ENCODE measurements at regions not wholly inside any gene's neighbourhood (a gene's known extent, or its start where the extent isn't known, plus 50 kb on each side); places are given as distances from the start of the nearest gene placed in this dataset.

DNA sequence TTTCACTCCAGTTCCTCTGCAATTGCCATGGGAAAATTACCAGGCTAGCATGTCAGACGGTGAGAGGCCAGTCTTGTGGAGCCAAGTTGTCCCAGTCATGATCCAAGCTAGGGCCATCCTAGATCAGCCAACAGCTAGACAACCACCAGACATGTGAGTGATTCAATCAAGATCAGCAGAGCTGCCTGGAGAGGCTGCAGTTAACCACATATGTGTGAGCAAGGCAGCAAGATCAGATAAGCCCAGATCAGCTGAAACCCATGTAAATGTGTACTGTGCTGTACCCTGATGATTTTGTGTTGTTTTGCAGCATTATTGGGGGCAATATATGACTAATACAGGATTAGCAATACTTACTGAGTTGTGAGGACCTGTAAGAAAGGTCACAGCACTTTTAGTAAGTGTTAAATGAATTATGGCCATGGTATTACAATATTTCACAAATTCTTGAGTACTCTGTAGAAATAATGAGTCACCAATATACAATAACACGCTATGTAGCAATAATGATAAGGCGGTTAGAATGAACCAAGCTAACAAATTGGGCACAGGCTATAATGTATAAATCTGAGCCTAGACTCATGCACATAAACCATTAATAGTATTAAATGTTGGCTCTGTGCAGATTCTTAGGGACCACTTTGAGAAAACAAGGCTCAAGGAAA lies 91.4 kb downstream of the SUDS3 start:
- Mint-ChIP-seq H3K27me3 (peaks cover 2% of the 10 kb centered on the region), H3K27ac (no peak overlapping the region), H3K9me3 (ENCODE audit: low read depth) (no peaks in the 10 kb centered on the region), H3K36me3 (ENCODE audit: low read depth) (no peaks in the 10 kb centered on the region), H3K4me3 (no peak overlapping the region), H3K4me1 (no peaks in the 10 kb centered on the region)
- CTCF ChIA-PET: no interaction called here
- no peak for ATAC-seq
- DNase-seq: no peak
- intact Hi-C loops (cut with DNase I, micrococcal nuclease): no loop called here
- POLR2A ChIA-PET: no interaction called here

DNA sequence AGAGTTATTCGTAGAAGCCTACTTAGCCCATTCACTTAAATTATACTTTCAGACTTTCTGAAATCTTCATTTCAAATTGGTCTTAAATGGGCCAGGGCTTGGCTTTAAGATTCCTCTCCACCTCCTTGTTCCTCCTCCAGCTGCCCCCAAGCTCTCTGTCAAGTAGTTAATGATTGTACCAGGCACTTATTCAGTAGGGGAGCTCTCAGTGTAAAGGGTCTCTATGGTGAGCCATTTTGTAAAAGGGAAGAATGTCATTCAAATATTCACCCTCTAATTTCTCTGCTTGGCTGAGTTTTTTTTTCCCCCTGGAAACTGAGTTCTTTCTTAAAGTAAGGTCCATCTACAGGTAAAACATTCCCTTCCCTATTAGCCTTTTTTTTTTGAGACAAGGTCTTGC lies 96.6 kb downstream of the SUDS3 start:
- H3K27ac Mint-ChIP-seq: no peak overlapping the region
- CTCF ChIA-PET: no interaction called here
- H3K36me3 Mint-ChIP-seq (ENCODE audit: low read depth): no peaks in the 10 kb centered on the region
- ATAC-seq (no peak), DNase-seq (no peak)
- no peaks in the 10 kb centered on the region for H3K4me1 Mint-ChIP-seq
- no peak overlapping the region for H3K4me3 Mint-ChIP-seq
- H3K9me3 Mint-ChIP-seq (ENCODE audit: low read depth): no peaks in the 10 kb centered on the region
- POLR2A ChIA-PET: no interaction called here
- intact Hi-C loops (cut with DNase I, micrococcal nuclease): no loop called here
- H3K27me3 Mint-ChIP-seq: no peaks in the 10 kb centered on the region

DNA sequence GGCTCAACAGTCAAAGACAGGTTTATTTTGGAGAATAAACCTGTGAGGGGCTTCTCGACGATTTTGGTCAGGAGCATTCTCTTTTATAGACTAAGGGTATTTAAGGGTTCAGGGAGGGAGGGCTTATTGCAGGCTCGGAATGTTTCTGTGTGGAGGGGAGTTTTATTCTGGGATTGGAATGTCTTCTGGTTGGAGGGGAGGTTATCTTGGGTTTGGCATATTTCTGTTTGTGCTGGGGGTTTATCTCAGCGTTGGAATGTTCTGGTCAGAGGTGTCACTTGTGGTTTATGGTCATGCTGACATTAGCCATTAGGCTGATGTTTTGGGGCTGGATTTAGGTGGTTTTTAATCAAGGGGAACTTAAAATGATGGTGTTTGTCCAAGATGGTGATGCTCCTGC lies 103.9 kb downstream of the SUDS3 start:
- no peak for DNase-seq
- POLR2A ChIA-PET: no interaction called here
- H3K4me3 Mint-ChIP-seq: no peak overlapping the region
- no peak for ATAC-seq
- H3K27me3 Mint-ChIP-seq: no peaks in the 10 kb centered on the region
- no peaks in the 10 kb centered on the region for H3K36me3 Mint-ChIP-seq (ENCODE audit: low read depth)
- no peaks in the 10 kb centered on the region for H3K4me1 Mint-ChIP-seq
- CTCF ChIA-PET: no interaction called here
- intact Hi-C loops (cut with DNase I, micrococcal nuclease): no loop called here
- no peak overlapping the region for H3K27ac Mint-ChIP-seq
- no peaks in the 10 kb centered on the region for H3K9me3 Mint-ChIP-seq (ENCODE audit: low read depth)

DNA sequence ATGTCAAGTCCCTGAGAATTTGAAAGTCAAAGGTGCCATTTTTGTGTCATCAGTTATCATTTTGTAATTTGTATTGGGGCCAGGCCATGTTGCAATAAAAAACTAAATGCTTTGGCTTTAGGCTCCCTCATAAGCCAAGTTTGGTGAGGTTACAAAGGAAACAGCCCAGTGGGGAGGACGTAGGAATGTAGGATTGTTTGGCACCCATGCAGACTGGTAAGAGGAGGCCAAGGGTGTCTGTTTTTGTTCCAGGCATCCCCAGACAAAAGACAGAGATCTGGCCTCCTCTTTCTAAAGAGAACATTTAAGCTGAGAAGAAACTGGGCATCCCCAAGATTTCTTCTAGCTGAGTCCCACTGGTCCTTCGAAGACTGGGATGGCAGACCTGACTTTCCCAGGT lies 111.7 kb downstream of the SUDS3 start:
- Mint-ChIP-seq H3K27ac (no peak overlapping the region), H3K27me3 (peaks cover 12% of the 10 kb centered on the region), H3K4me1 (no peaks in the 10 kb centered on the region), H3K4me3 (no peak overlapping the region), H3K9me3 (ENCODE audit: low read depth) (no peaks in the 10 kb centered on the region), H3K36me3 (ENCODE audit: low read depth) (no peaks in the 10 kb centered on the region)
- DNase-seq: no peak
- ChIA-PET POLR2A (no interaction called here), CTCF (interaction anchor here (0.6 to 0.7 kb wide), 3 partner anchors 38 to 644 kb away, joined by 3 to 4 read pairs (median 3); no protein-coding TSS in a partner anchor)
- no peak for ATAC-seq
- intact Hi-C loops (cut with DNase I, micrococcal nuclease): no loop called here

DNA sequence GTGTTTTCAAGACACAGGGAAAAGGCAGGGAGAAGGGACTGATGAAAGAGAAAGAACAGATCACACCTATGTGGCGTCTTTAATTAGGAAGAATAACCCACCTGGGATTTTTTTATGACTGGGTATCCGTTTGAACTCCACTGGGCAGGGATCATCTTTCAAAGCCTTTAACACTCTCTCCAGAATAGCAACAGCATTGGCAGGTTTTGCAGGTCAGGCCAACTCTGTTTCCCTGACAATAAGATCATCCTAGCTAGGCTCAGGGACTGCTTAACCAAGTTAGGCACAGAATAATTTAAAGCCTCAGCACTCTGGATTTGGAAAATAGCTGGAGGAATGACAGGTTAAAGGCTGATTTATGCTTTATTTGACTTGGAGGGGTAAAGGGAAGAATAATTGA lies 117.6 kb downstream of the SUDS3 start:
- ATAC-seq (no peak), DNase-seq (no peak)
- H3K36me3 Mint-ChIP-seq (ENCODE audit: low read depth): no peaks in the 10 kb centered on the region
- H3K27me3 Mint-ChIP-seq: peaks cover 9% of the 10 kb centered on the region
- no peak overlapping the region for H3K4me3 Mint-ChIP-seq
- intact Hi-C loops (cut with DNase I, micrococcal nuclease): no loop called here
- POLR2A ChIA-PET: no interaction called here
- H3K9me3 Mint-ChIP-seq (ENCODE audit: low read depth): no peaks in the 10 kb centered on the region
- CTCF ChIA-PET: no interaction called here
- H3K27ac Mint-ChIP-seq: no peak overlapping the region
- H3K4me1 Mint-ChIP-seq: no peaks in the 10 kb centered on the region

DNA sequence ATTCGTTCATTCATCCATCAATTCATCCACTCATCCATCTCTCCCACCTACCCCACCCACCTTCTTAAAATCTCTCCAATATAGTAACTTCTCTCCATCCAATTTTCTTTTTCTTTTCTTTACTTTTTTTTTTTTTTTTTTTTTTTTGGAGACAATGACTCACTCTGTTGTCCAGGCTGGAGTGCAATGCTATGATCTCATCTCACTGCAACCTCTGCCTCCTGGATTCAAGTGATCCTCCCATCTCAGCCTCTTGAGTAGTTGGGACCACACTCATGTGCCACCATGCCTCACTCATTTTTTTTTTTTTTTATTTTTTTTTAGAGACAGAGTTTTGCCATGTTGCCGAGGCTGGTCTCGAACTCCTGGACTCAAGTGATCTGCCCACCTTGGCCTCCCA lies 118.4 kb downstream of the SUDS3 start:
- H3K36me3 Mint-ChIP-seq (ENCODE audit: low read depth): no peaks in the 10 kb centered on the region
- no peak overlapping the region for H3K4me3 Mint-ChIP-seq
- ATAC-seq: no peak
- H3K9me3 Mint-ChIP-seq (ENCODE audit: low read depth): no peaks in the 10 kb centered on the region
- ChIA-PET POLR2A (no interaction called here), CTCF (no interaction called here)
- no peak overlapping the region for H3K27ac Mint-ChIP-seq
- no peak for DNase-seq
- intact Hi-C loops (cut with DNase I, micrococcal nuclease): no loop called here
- peaks cover 5% of the 10 kb centered on the region for H3K27me3 Mint-ChIP-seq
- no peaks in the 10 kb centered on the region for H3K4me1 Mint-ChIP-seq

DNA sequence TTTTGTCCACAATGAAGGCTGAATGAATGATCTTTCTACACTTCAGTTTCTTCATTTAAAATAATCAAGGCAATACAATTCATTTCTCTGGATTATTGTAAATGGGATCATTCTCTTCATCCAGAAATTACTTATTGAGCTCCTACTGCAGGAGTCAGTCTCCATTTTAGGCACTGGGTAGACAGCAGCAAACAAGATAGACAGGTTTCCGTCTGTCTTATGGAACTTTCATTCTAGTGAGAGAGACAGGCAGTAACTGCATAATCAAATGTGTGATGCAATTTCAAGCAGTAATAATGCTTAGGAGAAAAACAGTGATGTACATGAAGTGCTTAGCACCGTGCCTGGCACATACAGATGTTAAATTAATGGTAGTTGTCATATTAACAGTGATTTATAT lies 118.9 kb downstream of the SUDS3 start:
- DNase-seq (no peak), ATAC-seq (no peak)
- Mint-ChIP-seq H3K9me3 (ENCODE audit: low read depth) (no peaks in the 10 kb centered on the region), H3K27me3 (peaks cover 5% of the 10 kb centered on the region), H3K4me3 (no peak overlapping the region), H3K4me1 (no peaks in the 10 kb centered on the region), H3K27ac (no peak overlapping the region), H3K36me3 (ENCODE audit: low read depth) (no peaks in the 10 kb centered on the region)
- ChIA-PET CTCF (no interaction called here), POLR2A (no interaction called here)
- intact Hi-C loops (cut with DNase I, micrococcal nuclease): no loop called here

DNA sequence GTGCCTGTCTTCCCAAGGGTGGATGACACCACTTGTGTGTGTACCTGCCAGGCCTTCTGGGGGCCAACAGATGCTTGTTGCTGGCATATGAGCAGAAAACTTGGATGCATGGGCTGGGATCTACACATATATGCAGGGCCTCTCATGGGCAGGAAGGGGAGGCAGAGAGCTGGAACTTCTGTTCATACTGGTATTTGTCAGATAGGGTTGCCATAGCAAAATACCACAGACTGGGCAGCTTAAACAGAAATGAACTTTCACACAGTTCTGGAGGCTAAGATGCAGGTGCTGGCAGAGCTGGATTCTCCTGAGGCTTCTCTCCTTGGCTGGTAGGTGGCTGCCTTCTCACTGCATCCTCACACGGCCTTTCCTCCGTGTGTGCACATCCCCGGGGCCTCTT lies 121.8 kb downstream of the SUDS3 start:
- no peaks in the 10 kb centered on the region for H3K9me3 Mint-ChIP-seq (ENCODE audit: low read depth)
- intact Hi-C loops (cut with DNase I, micrococcal nuclease): no loop called here
- H3K27ac Mint-ChIP-seq: no peak overlapping the region
- peaks cover 5% of the 10 kb centered on the region for H3K27me3 Mint-ChIP-seq
- DNase-seq: no peak
- H3K4me1 Mint-ChIP-seq: no peaks in the 10 kb centered on the region
- ChIA-PET CTCF (no interaction called here), POLR2A (no interaction called here)
- no peaks in the 10 kb centered on the region for H3K36me3 Mint-ChIP-seq (ENCODE audit: low read depth)
- no peak overlapping the region for H3K4me3 Mint-ChIP-seq
- ATAC-seq: no peak

DNA sequence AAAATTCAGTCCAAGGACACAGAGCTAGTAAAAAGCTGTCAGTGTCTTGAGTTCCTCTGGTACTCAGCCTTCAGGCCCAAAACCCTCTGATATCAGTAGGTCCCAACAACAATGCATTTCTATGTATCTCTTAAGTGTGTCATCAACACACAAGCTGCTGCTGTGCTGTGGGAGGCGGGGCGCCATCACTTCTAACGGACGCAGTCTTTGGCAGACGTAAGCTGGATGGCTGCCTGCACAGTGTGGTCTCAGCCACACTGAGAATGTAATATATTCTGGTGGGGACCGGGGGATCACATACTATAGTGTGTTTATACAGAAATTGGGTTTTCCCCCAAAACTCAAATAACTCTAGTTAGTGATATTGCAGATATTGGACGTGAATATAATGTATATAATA lies 123.9 kb downstream of the SUDS3 start:
- H3K27ac Mint-ChIP-seq: no peak overlapping the region
- intact Hi-C loops (cut with DNase I, micrococcal nuclease): no loop called here
- H3K27me3 Mint-ChIP-seq: peaks cover 4% of the 10 kb centered on the region
- no peak for DNase-seq
- ATAC-seq: no peak
- H3K4me3 Mint-ChIP-seq: no peak overlapping the region
- no peaks in the 10 kb centered on the region for H3K36me3 Mint-ChIP-seq (ENCODE audit: low read depth)
- ChIA-PET CTCF (no interaction called here), POLR2A (no interaction called here)
- peaks cover 2% of the 10 kb centered on the region for H3K9me3 Mint-ChIP-seq (ENCODE audit: low read depth)
- no peaks in the 10 kb centered on the region for H3K4me1 Mint-ChIP-seq

DNA sequence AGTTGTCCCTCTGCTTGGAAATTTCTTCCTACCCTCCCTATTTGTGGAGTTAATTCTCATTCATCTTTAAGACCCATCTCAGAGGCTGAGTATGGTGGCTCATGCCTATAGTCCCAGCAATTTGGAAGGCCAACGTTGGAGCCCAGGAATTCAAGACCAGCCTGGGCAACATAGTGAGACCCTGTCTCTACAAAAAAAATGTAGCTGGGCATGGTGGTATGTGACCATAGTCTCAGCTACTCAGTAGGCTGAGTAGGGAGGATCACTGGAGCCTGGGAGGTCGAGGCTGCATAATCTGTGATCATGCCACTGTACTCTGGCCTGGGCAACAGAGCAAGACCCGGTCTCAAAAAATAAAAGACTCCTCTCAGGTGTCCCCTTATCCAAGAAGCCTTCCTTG lies 125.1 kb downstream of the SUDS3 start:
- DNase-seq (no peak), ATAC-seq (no peak)
- Mint-ChIP-seq H3K4me3 (no peak overlapping the region), H3K4me1 (no peaks in the 10 kb centered on the region), H3K27me3 (peaks cover 4% of the 10 kb centered on the region), H3K27ac (no peak overlapping the region), H3K36me3 (ENCODE audit: low read depth) (no peaks in the 10 kb centered on the region), H3K9me3 (ENCODE audit: low read depth) (peaks cover 2% of the 10 kb centered on the region)
- intact Hi-C loops (cut with DNase I, micrococcal nuclease): no loop called here
- ChIA-PET CTCF (no interaction called here), POLR2A (no interaction called here)

DNA sequence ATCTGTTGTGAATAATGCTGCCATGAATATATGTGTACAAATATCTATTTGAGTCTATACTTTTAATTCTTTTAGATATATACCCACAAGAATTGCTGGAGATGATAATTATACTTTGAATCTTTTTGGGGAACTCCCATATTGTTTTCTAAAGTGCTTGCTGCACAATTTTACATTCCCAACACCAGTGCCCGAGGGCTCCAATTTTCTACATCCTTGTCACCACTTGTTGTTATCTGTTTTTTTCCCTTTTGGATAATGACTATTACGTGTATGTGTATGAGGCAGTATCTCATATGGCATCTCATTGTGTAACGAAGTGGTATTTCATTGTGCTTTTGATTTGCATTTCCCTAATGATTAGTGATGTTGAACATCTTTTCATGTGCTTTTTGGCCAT lies 127.1 kb downstream of the SUDS3 start:
- ATAC-seq (no peak), DNase-seq (no peak)
- Mint-ChIP-seq H3K4me1 (no peaks in the 10 kb centered on the region), H3K27ac (no peak overlapping the region), H3K36me3 (ENCODE audit: low read depth) (no peaks in the 10 kb centered on the region), H3K9me3 (ENCODE audit: low read depth) (peaks cover 2% of the 10 kb centered on the region), H3K4me3 (no peak overlapping the region), H3K27me3 (peaks cover 2% of the 10 kb centered on the region)
- intact Hi-C loops (cut with DNase I, micrococcal nuclease): no loop called here
- ChIA-PET CTCF (no interaction called here), POLR2A (no interaction called here)

DNA sequence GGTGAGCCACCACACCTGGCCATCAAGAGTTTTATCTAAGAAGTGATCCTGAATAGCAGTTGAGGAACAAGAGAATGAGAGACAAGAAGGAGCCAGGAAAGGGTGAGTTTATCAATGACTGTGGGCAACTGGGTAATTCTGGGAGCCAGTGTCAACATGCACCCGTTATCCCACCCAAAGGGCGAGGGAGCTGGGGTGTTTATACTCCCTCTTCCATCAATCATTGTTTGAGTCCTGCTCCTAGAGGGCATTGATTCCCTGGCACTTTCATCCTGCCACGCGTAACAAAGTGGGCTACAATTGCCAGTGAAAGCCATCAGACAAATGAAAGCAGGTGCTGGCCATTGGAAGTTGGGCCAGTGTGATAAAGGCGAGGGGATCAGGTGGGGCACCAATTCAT lies 136.3 kb downstream of the SUDS3 start:
- CTCF ChIA-PET: no interaction called here
- peaks cover 8% of the 10 kb centered on the region for H3K27me3 Mint-ChIP-seq
- ATAC-seq: no peak

DNA sequence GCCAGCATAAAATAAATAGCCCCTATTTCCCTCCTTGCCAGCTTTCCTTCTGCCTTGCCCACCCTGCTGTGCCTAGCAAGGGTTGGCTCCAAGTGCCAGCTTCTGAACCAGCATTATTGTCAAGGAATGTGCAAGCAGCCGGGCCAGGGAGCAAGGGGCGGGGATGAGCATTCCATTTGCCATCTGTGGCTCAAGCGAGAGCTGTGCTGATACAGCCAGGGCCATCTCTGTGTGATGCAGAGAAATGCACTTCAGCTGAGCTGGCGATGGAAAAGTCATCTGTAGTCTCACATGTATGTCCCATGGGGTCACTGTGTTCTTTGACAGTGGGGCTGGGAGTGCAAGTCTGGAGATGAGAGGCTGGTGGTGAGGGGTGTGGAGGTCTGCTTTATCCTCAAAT lies 137.3 kb downstream of the SUDS3 start:
- ChIA-PET CTCF (no interaction called here), POLR2A (no interaction called here)
- peaks cover 4% of the 10 kb centered on the region for H3K9me3 Mint-ChIP-seq (ENCODE audit: low read depth)
- ATAC-seq: no peak
- no peak overlapping the region for H3K27ac Mint-ChIP-seq
- intact Hi-C loops (cut with DNase I, micrococcal nuclease): no loop called here
- peaks cover 8% of the 10 kb centered on the region for H3K27me3 Mint-ChIP-seq
- no peak overlapping the region for H3K4me3 Mint-ChIP-seq
- no peak for DNase-seq
- H3K36me3 Mint-ChIP-seq (ENCODE audit: low read depth): no peaks in the 10 kb centered on the region
- H3K4me1 Mint-ChIP-seq: no peaks in the 10 kb centered on the region

More for the DNA sequence above, 136.3 kb downstream of the SUDS3 start:
- Mint-ChIP-seq H3K36me3 (ENCODE audit: low read depth) (no peaks in the 10 kb centered on the region), H3K9me3 (ENCODE audit: low read depth) (peaks cover 4% of the 10 kb centered on the region), H3K27ac (no peak overlapping the region), H3K4me1 (no peaks in the 10 kb centered on the region), H3K4me3 (no peak overlapping the region)
- no peak for DNase-seq
- POLR2A ChIA-PET: no interaction called here
- intact Hi-C loops (cut with DNase I, micrococcal nuclease): no loop called here

Measured in activated CD4-positive, alpha-beta T cell treated with anti-CD3 and anti-CD28 coated beads for 36 hours (primary cell).